Naive B cell (primary cell): ENCODE measurements at regions not wholly inside any gene's neighbourhood (a gene's known extent, or its start where the extent isn't known, plus 50 kb on each side); places are given as distances from the start of the nearest gene placed in this dataset.

ENCODE experiments used
- ATAC-seq, 2 donors: fragments of 150-1000 bp; cut with Tn5 transposase; 2 replicates each; pipeline ENCODE4 v1.10.0; 2021; ENCODE audit warnings: low read depth in 2 of 2, mild to moderate bottlenecking in 2 of 2, moderate library complexity in 2 of 2
- DNase-seq: peaks from one replicate; pipeline ENCODE4 v3.0.0; 2022
- H3K27ac Mint-ChIP-seq, 6 donors: one replicate each; pipeline ENCODE4 v1.8.0; 2020 to 2022; ENCODE audit warnings: mild to moderate bottlenecking in 6 of 6, mixed read lengths in 6 of 6, moderate library complexity in 5 of 6, inconsistent platforms in 2 of 6
- H3K27me3 Mint-ChIP-seq, 3 donors: one replicate each; pipeline ENCODE4 v1.8.0; 2021 to 2022; ENCODE audit warnings: mixed read lengths in 3 of 3, mild to moderate bottlenecking in 1 of 3
- H3K36me3 Mint-ChIP-seq, 2 donors: one replicate each; pipeline ENCODE4 v1.8.0; 2020 to 2022; ENCODE audit warnings: mixed read lengths in 2 of 2, inconsistent platforms in 1 of 2, mild to moderate bottlenecking in 1 of 2
- H3K4me1 Mint-ChIP-seq, 3 donors: one replicate each; pipeline ENCODE4 v1.8.0; 2020 to 2022; ENCODE audit warnings: mixed read lengths in 3 of 3, inconsistent platforms in 1 of 3, mild to moderate bottlenecking in 1 of 3, moderate library complexity in 1 of 3
- H3K4me3 Mint-ChIP-seq, 8 donors: one replicate each; pipeline ENCODE4 v1.8.0; 2020 to 2022; ENCODE audit warnings: mild to moderate bottlenecking in 8 of 8, mixed read lengths in 8 of 8, moderate library complexity in 8 of 8, inconsistent platforms in 2 of 8
- H3K9me3 Mint-ChIP-seq, 7 donors: one replicate each; pipeline ENCODE4 v1.8.0; 2020 to 2022; ENCODE audit warnings: mixed read lengths in 7 of 7, mild to moderate bottlenecking in 5 of 7, inconsistent platforms in 2 of 7, moderate library complexity in 1 of 7

DNA sequence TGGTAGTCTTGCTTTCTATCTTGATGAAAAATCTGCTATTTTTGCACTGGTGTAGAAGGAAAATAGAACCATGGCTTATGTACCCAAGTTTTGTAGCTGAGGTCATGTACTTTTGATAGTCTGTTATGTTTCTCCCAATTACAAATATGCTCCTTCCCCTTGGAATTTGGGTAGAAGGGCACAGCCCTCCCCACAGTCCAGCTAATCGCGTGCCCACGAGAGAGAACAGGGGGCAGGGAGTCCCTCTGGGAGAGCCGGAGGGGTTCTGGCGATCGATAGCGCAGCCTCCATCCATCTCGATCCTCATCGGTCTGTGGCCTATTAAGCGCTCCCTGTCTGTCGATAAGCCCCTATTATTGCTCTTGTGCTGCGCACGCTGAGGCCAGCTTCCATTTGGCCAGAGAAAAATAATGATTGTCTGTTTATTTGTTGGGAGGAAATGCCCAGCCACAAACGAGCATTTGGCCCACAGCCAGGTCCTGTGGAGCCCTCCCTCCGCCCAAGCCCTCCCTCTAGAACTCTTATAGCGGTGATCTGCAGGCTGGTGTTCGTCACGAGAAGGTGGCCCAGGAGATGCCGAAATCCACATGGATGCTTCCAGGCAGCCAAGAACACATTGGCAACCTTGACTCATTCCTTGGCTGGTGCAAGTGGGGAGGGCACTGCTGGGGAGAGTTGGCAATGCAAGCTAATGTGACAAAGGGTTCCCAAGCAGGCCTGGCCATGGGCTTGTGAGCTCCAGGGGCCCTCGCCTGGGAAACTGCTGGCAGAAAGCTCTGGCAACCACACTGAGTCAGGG lies 134.7 kb upstream of the TNR start:
- Mint-ChIP-seq H3K36me3 (no peaks in the 10 kb centered on the region), H3K9me3 (no peaks in the 10 kb centered on the region), H3K4me3 (no peak overlapping the region), H3K4me1 (no peaks in the 10 kb centered on the region), H3K27ac (peak overlapping the region in 1 of 6 donors; percentile 21), H3K27me3 (peaks cover 0 to 4% (median 0%) of the 10 kb centered on the region in 3 donors)
- no peak for ATAC-seq
- DNase-seq = no peak

DNA sequence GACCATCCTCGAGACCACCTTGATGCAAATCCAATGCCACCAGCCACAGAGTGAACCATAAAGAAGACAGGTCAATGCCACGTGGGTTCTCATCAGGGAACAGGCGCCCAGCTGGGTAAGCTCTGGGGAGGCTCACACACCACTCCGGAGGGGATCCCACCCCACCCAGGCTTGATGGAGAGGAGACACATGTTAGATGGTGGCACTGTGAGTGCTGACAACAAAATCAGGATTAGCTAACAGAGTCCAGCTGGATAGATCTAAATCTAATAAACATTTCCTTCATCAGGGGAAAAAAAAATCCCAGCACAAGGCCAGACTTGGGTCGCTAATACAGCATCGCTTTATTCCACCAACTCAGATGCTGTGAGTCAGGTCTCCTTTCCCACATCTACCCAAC lies 132.2 kb upstream of the TNR start:
- no peaks in the 10 kb centered on the region for H3K27me3 Mint-ChIP-seq
- H3K9me3 Mint-ChIP-seq = no peaks in the 10 kb centered on the region
- H3K4me3 Mint-ChIP-seq = no peak overlapping the region
- H3K4me1 Mint-ChIP-seq = no peaks in the 10 kb centered on the region
- no peak for DNase-seq
- no peaks in the 10 kb centered on the region for H3K36me3 Mint-ChIP-seq
- no peak overlapping the region for H3K27ac Mint-ChIP-seq
- ATAC-seq = no peak

DNA sequence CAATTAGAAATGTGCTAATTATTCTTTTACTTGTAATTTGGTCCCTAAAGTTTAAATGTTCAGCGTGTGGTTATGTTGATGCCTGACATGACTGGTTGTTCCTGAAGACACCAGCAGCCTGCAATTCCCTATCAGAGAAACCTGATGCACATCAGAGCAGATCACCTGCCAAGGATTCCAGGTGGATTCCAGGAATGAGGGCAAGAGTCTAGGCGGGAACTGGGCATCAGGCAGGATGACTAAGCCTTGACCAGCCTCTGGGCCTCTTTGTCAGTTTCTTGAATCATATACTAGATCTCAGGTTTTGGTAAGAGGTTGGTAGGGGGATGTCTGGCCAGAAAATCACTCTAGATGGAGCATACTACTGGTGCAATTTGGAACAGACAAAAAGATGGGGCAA lies 130.7 kb upstream of the TNR start:
- no peak overlapping the region for H3K27ac Mint-ChIP-seq
- DNase-seq (no peak), ATAC-seq (no peak)
- H3K36me3 Mint-ChIP-seq = no peaks in the 10 kb centered on the region
- H3K4me1 Mint-ChIP-seq = no peaks in the 10 kb centered on the region
- H3K27me3 Mint-ChIP-seq = no peaks in the 10 kb centered on the region
- no peaks in the 10 kb centered on the region for H3K9me3 Mint-ChIP-seq
- no peak overlapping the region for H3K4me3 Mint-ChIP-seq

DNA sequence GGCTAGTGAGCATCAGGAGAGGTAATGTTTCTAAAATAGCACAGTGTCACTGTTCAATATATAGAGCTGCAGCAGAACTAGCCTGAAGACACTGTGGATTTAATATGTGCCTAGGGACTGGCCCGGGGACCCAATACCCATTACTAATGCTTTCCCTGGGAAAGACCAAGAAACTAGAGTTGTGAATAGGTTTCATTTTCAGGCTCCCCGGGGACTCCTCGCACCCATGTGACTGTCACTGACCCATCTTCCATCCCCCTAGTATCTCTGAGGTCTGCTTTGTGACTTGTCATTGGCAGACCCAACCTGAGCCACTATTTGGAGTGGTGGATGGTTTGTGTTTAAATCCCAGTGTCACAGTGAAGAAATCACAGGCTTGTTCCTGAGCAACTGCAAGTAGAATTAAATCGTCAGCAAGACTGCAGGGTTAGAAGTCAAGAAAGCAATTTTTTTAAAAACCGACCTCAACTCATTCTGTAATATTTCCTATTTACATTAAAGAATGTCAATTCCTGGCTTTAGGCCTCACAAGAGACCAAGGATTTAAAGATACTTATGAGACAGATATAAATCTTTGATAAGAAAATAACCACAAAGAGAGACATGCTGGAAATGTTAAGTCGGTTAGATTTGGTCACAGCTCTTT lies 130.0 kb upstream of the TNR start:
- Mint-ChIP-seq H3K4me3 (no peak overlapping the region), H3K4me1 (no peaks in the 10 kb centered on the region), H3K36me3 (no peaks in the 10 kb centered on the region), H3K27ac (peak overlapping the region in 1 of 6 donors; percentile 25), H3K9me3 (no peaks in the 10 kb centered on the region), H3K27me3 (no peaks in the 10 kb centered on the region)
- ATAC-seq (no peak), DNase-seq (no peak)

DNA sequence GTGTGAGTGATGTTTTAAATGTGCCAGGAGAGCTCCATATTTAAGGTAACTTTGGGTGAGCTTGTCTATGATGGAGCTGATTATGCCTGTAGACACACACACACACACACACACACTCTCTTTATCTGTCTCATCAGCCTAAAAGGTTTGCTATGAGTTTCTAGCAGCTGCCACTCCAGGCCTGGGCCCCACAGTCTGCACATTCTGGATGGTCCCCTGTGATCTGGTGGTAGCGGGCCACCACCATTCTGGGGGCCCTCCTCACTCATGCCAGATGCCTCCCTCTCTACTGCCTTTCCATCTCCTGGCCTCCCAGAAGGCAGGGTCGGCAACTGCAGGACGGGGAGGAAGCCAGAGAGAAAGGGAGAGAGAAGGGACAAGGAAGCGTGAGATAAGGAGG lies 129.2 kb upstream of the TNR start:
- Mint-ChIP-seq H3K27me3 (no peaks in the 10 kb centered on the region), H3K27ac (no peak overlapping the region), H3K4me1 (no peaks in the 10 kb centered on the region), H3K9me3 (no peaks in the 10 kb centered on the region), H3K36me3 (no peaks in the 10 kb centered on the region), H3K4me3 (no peak overlapping the region)
- no peak for ATAC-seq
- no peak for DNase-seq

DNA sequence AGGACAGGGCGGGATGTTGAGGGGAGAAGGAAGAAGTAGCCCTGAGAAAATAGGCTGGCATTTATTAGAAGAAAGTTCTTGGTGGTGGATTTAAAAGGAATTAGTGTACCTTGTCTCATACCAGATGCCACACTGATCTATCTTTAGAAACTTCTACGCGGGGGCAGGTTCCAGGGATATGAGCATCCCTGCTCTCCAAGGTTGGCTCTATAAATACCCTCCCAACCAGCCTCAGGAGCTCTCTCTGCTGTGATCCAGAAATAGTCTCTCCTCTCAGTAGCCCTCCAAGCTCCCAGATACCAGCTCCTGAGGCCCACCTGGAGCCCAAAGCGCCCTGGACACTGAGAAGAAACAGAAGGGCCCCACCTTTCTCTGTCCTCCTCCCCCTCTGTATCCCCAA lies 128.3 kb upstream of the TNR start:
- H3K27me3 Mint-ChIP-seq = peaks cover 0 to 4% (median 0%) of the 10 kb centered on the region in 3 donors
- H3K36me3 Mint-ChIP-seq = no peaks in the 10 kb centered on the region
- H3K4me3 Mint-ChIP-seq = no peak overlapping the region
- no peak for DNase-seq
- no peaks in the 10 kb centered on the region for H3K9me3 Mint-ChIP-seq
- no peak for ATAC-seq
- no peaks in the 10 kb centered on the region for H3K4me1 Mint-ChIP-seq
- H3K27ac Mint-ChIP-seq = no peak overlapping the region

DNA sequence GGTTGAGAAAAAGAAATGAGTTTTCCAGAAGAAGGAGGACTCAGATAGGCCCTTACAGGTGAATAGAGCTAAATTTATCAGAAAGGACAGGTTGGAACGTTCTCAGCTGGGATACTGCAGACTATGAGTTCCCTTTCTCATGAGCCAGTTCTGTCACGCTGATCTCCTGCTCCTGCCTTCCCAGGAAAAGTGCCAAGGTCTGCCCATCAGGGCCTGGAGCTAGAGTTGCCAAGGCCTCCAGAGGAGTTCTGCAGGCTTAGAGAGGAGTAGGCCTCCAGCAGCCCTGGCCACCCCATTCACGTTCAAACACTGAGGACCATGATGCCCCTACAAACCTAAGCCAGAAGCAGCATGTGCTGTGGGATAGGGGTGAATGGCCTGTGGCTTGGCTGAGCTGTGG lies 126.8 kb upstream of the TNR start:
- ATAC-seq = no peak
- no peak overlapping the region for H3K27ac Mint-ChIP-seq
- H3K27me3 Mint-ChIP-seq = peaks cover 0 to 8% (median 0%) of the 10 kb centered on the region in 3 donors
- no peak overlapping the region for H3K4me3 Mint-ChIP-seq
- H3K4me1 Mint-ChIP-seq = no peaks in the 10 kb centered on the region
- no peaks in the 10 kb centered on the region for H3K9me3 Mint-ChIP-seq
- no peaks in the 10 kb centered on the region for H3K36me3 Mint-ChIP-seq
- DNase-seq = no peak

DNA sequence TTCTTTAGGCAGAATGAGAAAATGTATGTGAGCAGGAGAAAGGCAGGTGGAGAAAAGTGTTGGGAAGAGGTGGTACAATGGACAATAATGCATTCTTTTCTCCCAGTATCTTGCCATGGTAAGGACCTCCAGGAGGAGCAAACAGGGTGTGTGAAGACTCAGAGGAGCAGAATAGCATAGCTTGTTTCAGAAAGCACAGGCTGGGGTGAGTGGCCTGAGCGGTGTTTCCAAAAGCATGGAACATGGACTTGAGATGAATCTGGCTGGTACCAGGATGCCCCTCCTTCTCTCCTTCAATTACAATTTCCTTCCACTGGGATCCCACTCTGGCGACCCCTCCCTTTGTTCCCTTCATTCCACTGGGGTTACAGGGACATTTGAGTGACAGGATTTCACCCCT lies 123.4 kb upstream of the TNR start:
- no peak overlapping the region for H3K27ac Mint-ChIP-seq
- no peaks in the 10 kb centered on the region for H3K9me3 Mint-ChIP-seq
- no peaks in the 10 kb centered on the region for H3K4me1 Mint-ChIP-seq
- no peak for DNase-seq
- no peaks in the 10 kb centered on the region for H3K36me3 Mint-ChIP-seq
- H3K4me3 Mint-ChIP-seq = no peak overlapping the region
- H3K27me3 Mint-ChIP-seq = peaks cover 4 to 18% (median 7%) of the 10 kb centered on the region in 3 donors
- no peak for ATAC-seq

DNA sequence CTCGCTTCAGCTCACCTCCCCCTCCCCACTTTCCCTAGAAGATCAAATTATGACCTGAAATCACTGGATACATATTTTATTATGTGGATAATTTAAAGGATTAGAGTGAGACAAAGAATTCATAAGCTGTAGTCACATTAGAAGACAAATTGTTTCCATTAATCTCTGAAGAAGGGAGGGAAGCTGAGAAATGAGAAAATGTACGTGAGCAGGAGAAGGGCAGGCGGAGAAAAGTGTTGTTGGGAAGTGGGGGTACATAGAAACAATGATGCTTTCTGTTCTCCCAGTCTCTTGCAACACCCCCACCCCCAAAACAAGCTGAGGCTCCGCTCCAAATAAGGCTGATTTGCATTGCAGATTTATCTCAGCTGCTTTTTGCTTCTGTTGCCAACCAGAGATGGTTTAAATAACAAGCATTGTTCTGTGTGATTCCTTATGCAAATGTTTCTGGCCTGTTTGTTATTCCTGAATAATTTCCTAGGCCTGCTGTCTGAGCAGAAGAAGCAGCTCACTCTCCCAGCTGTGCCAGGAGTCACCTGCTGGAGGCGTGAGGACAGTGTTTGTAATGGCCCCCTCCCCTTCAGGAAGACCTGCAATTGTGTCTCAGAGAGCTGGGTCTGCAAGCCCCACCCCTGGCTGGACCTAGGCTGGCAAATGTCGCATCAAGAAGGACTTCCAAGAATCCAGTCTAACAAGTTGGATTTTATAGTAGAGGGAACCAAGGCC lies 121.8 kb upstream of the TNR start:
- Mint-ChIP-seq H3K4me3 (no peak overlapping the region), H3K4me1 (no peaks in the 10 kb centered on the region), H3K9me3 (no peaks in the 10 kb centered on the region), H3K36me3 (no peaks in the 10 kb centered on the region), H3K27ac (peak overlapping the region in 1 of 6 donors; percentile 57), H3K27me3 (peaks cover 4 to 18% (median 7%) of the 10 kb centered on the region in 3 donors)
- DNase-seq (no peak), ATAC-seq (no peak)

DNA sequence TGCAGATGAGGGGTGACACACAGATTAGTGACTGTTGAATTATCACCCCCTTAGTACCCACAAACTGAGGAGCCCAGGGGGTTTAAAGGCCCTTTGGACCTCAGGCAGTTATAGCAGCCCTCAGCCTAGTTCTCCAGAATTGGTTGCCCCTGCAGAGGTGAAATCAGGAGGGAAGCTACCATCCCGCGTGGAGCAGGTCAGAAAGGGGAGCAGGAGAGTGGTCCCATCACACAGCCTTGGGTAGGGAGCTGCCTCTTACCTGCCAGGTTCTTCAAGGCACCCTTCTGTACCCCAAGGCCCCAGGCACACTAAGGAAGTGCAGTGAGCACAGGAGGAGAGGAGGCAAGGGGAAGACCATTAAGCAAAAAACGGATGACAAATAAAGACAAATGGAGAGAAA lies 121.2 kb upstream of the TNR start:
- ATAC-seq (no peak), DNase-seq (no peak)
- peaks cover 4 to 18% (median 7%) of the 10 kb centered on the region in 3 donors for H3K27me3 Mint-ChIP-seq
- no peaks in the 10 kb centered on the region for H3K9me3 Mint-ChIP-seq
- H3K4me1 Mint-ChIP-seq = no peaks in the 10 kb centered on the region
- peak overlapping the region in 2 of 6 donors; percentile 20 to 77 for H3K27ac Mint-ChIP-seq
- H3K4me3 Mint-ChIP-seq = no peak overlapping the region
- H3K36me3 Mint-ChIP-seq = no peaks in the 10 kb centered on the region

DNA sequence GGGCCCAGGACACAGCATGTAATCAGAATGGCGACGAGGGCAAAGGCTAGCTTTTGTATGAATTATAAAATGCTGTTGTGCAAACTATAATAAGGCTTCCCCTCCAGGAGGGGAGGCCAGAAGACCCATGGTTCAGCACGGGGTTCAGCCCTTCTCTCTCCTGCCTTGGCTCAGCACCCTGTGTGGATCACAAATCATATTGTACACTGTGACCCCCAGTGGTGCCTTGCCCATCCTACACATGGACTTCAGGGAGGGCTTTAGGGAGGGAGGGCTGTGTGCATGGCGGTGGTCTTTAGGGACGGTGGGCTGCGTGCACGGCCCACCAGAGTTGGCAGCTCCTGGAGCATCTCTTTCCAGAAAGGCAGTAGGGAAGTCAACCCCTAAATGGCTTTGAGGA lies 120.8 kb upstream of the TNR start:
- ATAC-seq (no peak), DNase-seq (no peak)
- Mint-ChIP-seq H3K27me3 (peaks cover 4 to 18% (median 9%) of the 10 kb centered on the region in 3 donors), H3K36me3 (no peaks in the 10 kb centered on the region), H3K4me1 (no peaks in the 10 kb centered on the region), H3K9me3 (no peaks in the 10 kb centered on the region), H3K27ac (no peak overlapping the region), H3K4me3 (no peak overlapping the region)

DNA sequence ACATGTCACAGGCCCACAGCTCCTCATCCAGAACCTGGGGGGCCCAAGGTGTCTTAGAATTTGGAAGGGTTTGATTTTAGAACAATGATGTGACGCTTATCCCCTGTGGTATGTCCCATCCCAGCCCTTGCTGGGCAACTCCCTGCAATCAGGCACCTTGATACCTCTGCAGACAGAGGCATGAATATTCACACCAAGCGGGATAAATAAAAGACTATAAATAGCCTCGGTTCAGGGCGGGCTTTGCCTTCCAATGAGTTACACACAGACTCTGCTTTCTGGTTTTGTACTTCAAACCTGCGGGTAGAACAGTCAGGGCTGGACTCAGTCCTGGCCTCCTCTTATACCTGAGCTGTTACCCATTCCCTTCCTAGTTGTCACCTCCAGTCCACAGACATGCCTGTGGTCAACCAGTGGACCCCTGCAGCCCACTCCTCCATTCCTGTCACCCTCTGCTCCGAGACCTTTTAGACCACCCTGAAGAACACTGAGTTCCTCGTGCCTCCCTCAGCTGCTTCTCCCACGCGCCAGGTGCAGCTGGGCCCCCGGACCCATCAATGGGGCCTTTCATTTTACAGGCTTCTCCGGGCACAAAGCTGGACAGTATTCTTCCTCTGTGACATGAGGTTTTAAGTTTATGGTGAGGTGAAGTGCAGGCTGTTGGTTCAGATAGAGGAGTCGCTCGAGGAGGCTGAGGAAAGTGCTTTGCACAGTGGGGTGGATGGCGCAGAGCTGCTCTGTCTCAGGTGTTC lies 120.1 kb upstream of the TNR start:
- peaks cover 4 to 18% (median 13%) of the 10 kb centered on the region in 3 donors for H3K27me3 Mint-ChIP-seq
- H3K36me3 Mint-ChIP-seq = no peaks in the 10 kb centered on the region
- no peaks in the 10 kb centered on the region for H3K9me3 Mint-ChIP-seq
- ATAC-seq (no peak), DNase-seq (no peak)
- H3K4me3 Mint-ChIP-seq = no peak overlapping the region
- no peak overlapping the region for H3K27ac Mint-ChIP-seq
- H3K4me1 Mint-ChIP-seq = no peaks in the 10 kb centered on the region

DNA sequence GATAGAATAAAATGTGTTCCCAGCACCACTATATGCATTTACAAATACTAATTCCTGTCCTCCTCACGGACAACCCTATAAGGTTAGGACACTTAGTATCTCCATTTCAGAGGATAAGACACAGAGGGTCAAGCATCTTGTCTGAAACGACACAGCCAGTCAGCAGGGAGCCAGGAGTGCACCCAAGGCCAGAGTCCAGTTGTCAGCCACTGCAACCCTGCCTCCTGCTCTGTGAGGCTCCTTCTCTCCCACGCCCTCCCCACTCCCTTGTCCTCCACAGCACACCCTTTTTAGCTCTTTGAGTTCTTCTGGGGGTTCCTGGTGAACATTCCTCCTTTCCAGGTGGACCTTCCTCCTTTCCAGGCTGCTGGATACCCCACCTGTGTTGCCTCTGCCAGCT lies 119.0 kb upstream of the TNR start:
- Mint-ChIP-seq H3K27ac (no peak overlapping the region), H3K36me3 (no peaks in the 10 kb centered on the region), H3K9me3 (no peaks in the 10 kb centered on the region), H3K27me3 (peaks cover 4 to 19% (median 18%) of the 10 kb centered on the region in 3 donors), H3K4me3 (no peak overlapping the region), H3K4me1 (no peaks in the 10 kb centered on the region)
- ATAC-seq (no peak), DNase-seq (no peak)
